Naive thymus-derived CD4-positive, alpha-beta T cell (primary cell): ENCODE measurements at regions not wholly inside any gene's neighbourhood (a gene's known extent, or its start where the extent isn't known, plus 50 kb on each side); places are given as distances from the start of the nearest gene placed in this dataset.

Source experiments
- ATAC-seq: fragments of 150-1000 bp; cut with Tn5 transposase; 2 replicates; pipeline ENCODE4 v1.10.0; 2021; ENCODE audit warnings: mild to moderate bottlenecking, moderate library complexity
- CTCF ChIA-PET: fragments of 350-600 bp; sonication (Branson Sonifier 250); formaldehyde crosslinking; loops from one replicate; lab custom pipeline; 2021; ENCODE audit warnings: antibody characterized with exemption; lab: Charles Lee
- POLR2A ChIA-PET: fragments of 350-600 bp; sonication (Branson Sonifier 250); formaldehyde crosslinking; loops from one replicate; lab custom pipeline; 2021; ENCODE audit warnings: antibody characterized with exemption, inconsistent platforms; lab: Charles Lee
- DNase-seq, 9 donors: peaks; one replicate each; pipeline versions ENCODE4 v3.0.0 to v3.0.0-alpha.2; 2020 to 2022; ENCODE audit warnings: mixed read lengths in 1 of 9
- H3K27ac ChIP-seq: one replicate; pipeline ENCODE4 v1.7.0; 2013; ENCODE audit warnings: mild to moderate bottlenecking, low read depth, low read length, moderate library complexity
- H3K27me3 ChIP-seq, 2 donors: one replicate each; pipeline ENCODE4 v1.7.0; 2013; ENCODE audit warnings: low read length in 2 of 2, mild to moderate bottlenecking in 2 of 2, moderate library complexity in 2 of 2; ENCODE audit not compliant: control insufficient read depth in 2 of 2, insufficient read depth in 2 of 2
- H3K36me3 ChIP-seq, 3 experiments: 1 replicate in 2 of 3; 2 replicates in 1 of 3; pipeline ENCODE4 v1.7.0; 2013; ENCODE audit warnings: low read length in 3 of 3, mild to moderate bottlenecking in 3 of 3, moderate library complexity in 1 of 3; ENCODE audit not compliant: insufficient read depth in 3 of 3, control insufficient read depth in 2 of 3
- H3K4me1 ChIP-seq, 2 donors: one replicate each; pipeline ENCODE4 v1.7.0; 2013; ENCODE audit warnings: low read length in 2 of 2, mild to moderate bottlenecking in 2 of 2, moderate library complexity in 1 of 2; ENCODE audit not compliant: control insufficient read depth in 2 of 2, insufficient read depth in 2 of 2
- H3K4me3 ChIP-seq: 2 replicates; pipeline ENCODE4 v1.7.0; 2013; ENCODE audit warnings: mild to moderate bottlenecking, low read length
- H3K9me3 ChIP-seq, 3 experiments: 1 replicate in 2 of 3; 2 replicates in 1 of 3; pipeline ENCODE4 v1.7.0; 2013; ENCODE audit warnings: low read length in 3 of 3; ENCODE audit not compliant: control insufficient read depth in 2 of 3
- H3K27ac Mint-ChIP-seq, 9 donors: one replicate each; pipeline ENCODE4 v1.8.0; 2020 to 2022; ENCODE audit warnings: mixed read lengths in 9 of 9, mild to moderate bottlenecking in 8 of 9, moderate library complexity in 5 of 9, inconsistent platforms in 2 of 9
- H3K27me3 Mint-ChIP-seq, 5 donors: one replicate each; pipeline ENCODE4 v1.8.0; 2021 to 2022; ENCODE audit warnings: mixed read lengths in 5 of 5, mild to moderate bottlenecking in 1 of 5
- H3K36me3 Mint-ChIP-seq, 5 donors: one replicate each; pipeline ENCODE4 v1.8.0; 2020 to 2022; ENCODE audit warnings: mixed read lengths in 5 of 5, mild to moderate bottlenecking in 3 of 5, inconsistent platforms in 1 of 5
- H3K4me1 Mint-ChIP-seq, 7 donors: one replicate each; pipeline ENCODE4 v1.8.0; 2020 to 2022; ENCODE audit warnings: mixed read lengths in 7 of 7, mild to moderate bottlenecking in 3 of 7, inconsistent platforms in 1 of 7
- H3K4me3 Mint-ChIP-seq, 10 donors: one replicate each; pipeline ENCODE4 v1.8.0; 2020 to 2022; ENCODE audit warnings: mild to moderate bottlenecking in 10 of 10, mixed read lengths in 10 of 10, moderate library complexity in 6 of 10, inconsistent platforms in 2 of 10
- H3K9me3 Mint-ChIP-seq, 11 donors: one replicate each; pipeline ENCODE4 v1.8.0; 2020 to 2022; ENCODE audit warnings: mixed read lengths in 11 of 11, mild to moderate bottlenecking in 4 of 11, inconsistent platforms in 1 of 11, moderate library complexity in 1 of 11
- intact Hi-C, 2 donors: fragments of 100-400 bp; cut with micrococcal nuclease; formaldehyde crosslinking; loops; one replicate each; pipeline ENCODE4 v1.15.1; 2023

- no peaks in the 10 kb centered on the region for H3K36me3 Mint-ChIP-seq
- H3K27me3 Mint-ChIP-seq: no peaks in the 10 kb centered on the region
- POLR2A ChIA-PET: no interaction called here
- no peak overlapping the region for H3K4me3 ChIP-seq
- H3K27ac ChIP-seq: no peak overlapping the region
- no peaks in the 10 kb centered on the region for H3K27me3 ChIP-seq
- H3K36me3 ChIP-seq: no peaks in the 10 kb centered on the region
- intact Hi-C loops: no loop called here
- H3K4me1 ChIP-seq: no peaks in the 10 kb centered on the region
- peaks cover 0 to 14% (median 6%) of the 10 kb centered on the region in 11 donors for H3K9me3 Mint-ChIP-seq
- H3K4me3 Mint-ChIP-seq: no peak overlapping the region
- DNase-seq (no peak), ATAC-seq (no peak)
- H3K4me1 Mint-ChIP-seq: no peaks in the 10 kb centered on the region
- no peak overlapping the region for H3K27ac Mint-ChIP-seq
- CTCF ChIA-PET: no interaction called here
- no peaks in the 10 kb centered on the region for H3K9me3 ChIP-seq
These were observed 436.2 kb downstream of the FAT4 start for GRCh38 chr4:125750828-125751466.

- DNase-seq: no peak
- Histone ChIP-seq H3K27ac (no peak overlapping the region), H3K4me1 (no peaks in the 10 kb centered on the region), H3K9me3 (no peaks in the 10 kb centered on the region), H3K4me3 (no peak overlapping the region), H3K27me3 (no peaks in the 10 kb centered on the region), H3K36me3 (no peaks in the 10 kb centered on the region)
- CTCF ChIA-PET: no interaction called here
- Mint-ChIP-seq H3K27me3 (no peaks in the 10 kb centered on the region), H3K9me3 (peaks cover 0 to 6% (median 0%) of the 10 kb centered on the region in 11 donors), H3K36me3 (no peaks in the 10 kb centered on the region), H3K4me1 (no peaks in the 10 kb centered on the region), H3K27ac (no peak overlapping the region), H3K4me3 (no peak overlapping the region)
- no peak for ATAC-seq
- POLR2A ChIA-PET: no interaction called here
- intact Hi-C loops: no loop called here
These were observed 443.7 kb downstream of the FAT4 start for GRCh38 chr4:125758438-125758837.

- Mint-ChIP-seq H3K27ac (no peak overlapping the region), H3K27me3 (no peaks in the 10 kb centered on the region), H3K36me3 (no peaks in the 10 kb centered on the region), H3K4me1 (no peaks in the 10 kb centered on the region), H3K9me3 (peaks cover 0 to 6% (median 0%) of the 10 kb centered on the region in 11 donors), H3K4me3 (no peak overlapping the region)
- no peaks in the 10 kb centered on the region for H3K36me3 ChIP-seq
- no peaks in the 10 kb centered on the region for H3K27me3 ChIP-seq
- H3K9me3 ChIP-seq: no peaks in the 10 kb centered on the region
- no peak overlapping the region for H3K27ac ChIP-seq
- intact Hi-C loops: no loop called here
- H3K4me3 ChIP-seq: no peak overlapping the region
- DNase-seq (no peak), ATAC-seq (no peak)
- ChIA-PET CTCF (no interaction called here), POLR2A (no interaction called here)
- H3K4me1 ChIP-seq: no peaks in the 10 kb centered on the region
These were observed 445.6 kb downstream of the FAT4 start for GRCh38 chr4:125760201-125760819.

GRCh38 chr4:125760956-125761355 lies 446.2 kb downstream of the FAT4 start:
- Histone ChIP-seq H3K4me3 (no peak overlapping the region), H3K4me1 (no peaks in the 10 kb centered on the region), H3K27me3 (no peaks in the 10 kb centered on the region), H3K9me3 (no peaks in the 10 kb centered on the region), H3K36me3 (no peaks in the 10 kb centered on the region), H3K27ac (no peak overlapping the region)
- no peaks in the 10 kb centered on the region for H3K36me3 Mint-ChIP-seq
- intact Hi-C loops: no loop called here
- no peak overlapping the region for H3K27ac Mint-ChIP-seq
- no peaks in the 10 kb centered on the region for H3K27me3 Mint-ChIP-seq
- H3K4me3 Mint-ChIP-seq: no peak overlapping the region
- ChIA-PET POLR2A (no interaction called here), CTCF (no interaction called here)
- no peak for DNase-seq
- H3K9me3 Mint-ChIP-seq: peaks cover 0 to 6% (median 0%) of the 10 kb centered on the region in 11 donors
- ATAC-seq: no peak
- H3K4me1 Mint-ChIP-seq: no peaks in the 10 kb centered on the region

- H3K4me3 Mint-ChIP-seq: no peak overlapping the region
- POLR2A ChIA-PET: no interaction called here
- no peak for ATAC-seq
These were observed 447.8 kb downstream of the FAT4 start for GRCh38 chr4:125762537-125762936.

GRCh38 chr4:125765941-125766340 lies 451.2 kb downstream of the FAT4 start:
- Mint-ChIP-seq H3K27me3 (no peaks in the 10 kb centered on the region), H3K4me1 (no peaks in the 10 kb centered on the region), H3K36me3 (no peaks in the 10 kb centered on the region), H3K27ac (no peak overlapping the region), H3K9me3 (peaks cover 0 to 6% (median 0%) of the 10 kb centered on the region in 11 donors), H3K4me3 (no peak overlapping the region)
- intact Hi-C loops: no loop called here
- H3K9me3 ChIP-seq: no peaks in the 10 kb centered on the region
- ChIA-PET POLR2A (no interaction called here), CTCF (no interaction called here)
- no peaks in the 10 kb centered on the region for H3K4me1 ChIP-seq
- no peaks in the 10 kb centered on the region for H3K27me3 ChIP-seq
- H3K27ac ChIP-seq: no peak overlapping the region
- DNase-seq (no peak), ATAC-seq (no peak)
- H3K36me3 ChIP-seq: no peaks in the 10 kb centered on the region
- H3K4me3 ChIP-seq: no peak overlapping the region

More at GRCh38 chr4:125762537-125762936, 447.8 kb downstream of the FAT4 start:
- Histone ChIP-seq H3K27ac (no peak overlapping the region), H3K27me3 (no peaks in the 10 kb centered on the region), H3K4me3 (no peak overlapping the region), H3K4me1 (no peaks in the 10 kb centered on the region), H3K9me3 (no peaks in the 10 kb centered on the region), H3K36me3 (no peaks in the 10 kb centered on the region)
- Mint-ChIP-seq H3K9me3 (peaks cover 0 to 6% (median 0%) of the 10 kb centered on the region in 11 donors), H3K36me3 (no peaks in the 10 kb centered on the region), H3K4me1 (no peaks in the 10 kb centered on the region), H3K27ac (no peak overlapping the region), H3K27me3 (no peaks in the 10 kb centered on the region)
- CTCF ChIA-PET: no interaction called here
- intact Hi-C loops: no loop called here
- no peak for DNase-seq

- no peaks in the 10 kb centered on the region for H3K4me1 Mint-ChIP-seq
- ChIA-PET POLR2A (no interaction called here), CTCF (no interaction called here)
- ATAC-seq (no peak), DNase-seq (no peak)
- no peak overlapping the region for H3K27ac ChIP-seq
- H3K27ac Mint-ChIP-seq: no peak overlapping the region
- no peaks in the 10 kb centered on the region for H3K27me3 Mint-ChIP-seq
- H3K4me3 Mint-ChIP-seq: no peak overlapping the region
- no peaks in the 10 kb centered on the region for H3K36me3 Mint-ChIP-seq
- no peaks in the 10 kb centered on the region for H3K9me3 ChIP-seq
- H3K9me3 Mint-ChIP-seq: peaks cover 0 to 15% (median 6%) of the 10 kb centered on the region in 11 donors
- no peaks in the 10 kb centered on the region for H3K36me3 ChIP-seq
- no peaks in the 10 kb centered on the region for H3K27me3 ChIP-seq
- no peak overlapping the region for H3K4me3 ChIP-seq
- intact Hi-C loops: no loop called here
- H3K4me1 ChIP-seq: no peaks in the 10 kb centered on the region
These were observed 456.2 kb downstream of the FAT4 start for GRCh38 chr4:125770814-125771398.
